Keratinocyte (primary cell): ENCODE measurements at regions not wholly inside any gene's neighbourhood (a gene's known extent, or its start where the extent isn't known, plus 50 kb on each side); places are given as distances from the start of the nearest gene placed in this dataset.
A peak's percentile ranks its signal among the peaks of the same experiment; 100 is the strongest.

Source experiments
- DNase-seq: peaks from one replicate; pipeline ENCODE4 v3.0.0-alpha.2; 2011; ENCODE audit warnings: low read depth, missing footprints, low spot score
- FAIRE-seq: peaks from 2 replicates; lab custom pipeline; 2011; peaks lifted over from hg19 to GRCh38; lab: Jason Lieb, UNC
- H2AFZ ChIP-seq: 2 replicates; pipeline ENCODE4 v1.6.0; 2012; ENCODE audit warnings: low read length, control low read depth, inconsistent platforms; ENCODE audit not compliant: control insufficient read depth
- H3K27ac ChIP-seq: 2 replicates; pipeline ENCODE4 v1.5.1; 2011; ENCODE audit warnings: low read length; ENCODE audit not compliant: control insufficient read depth, insufficient read depth
- H3K27me3 ChIP-seq: 3 replicates; pipeline ENCODE4 v1.6.0; 2011; ENCODE audit warnings: low read length; ENCODE audit not compliant: control insufficient read depth, insufficient read depth; ENCODE audit errors: extremely low read depth
- H3K36me3 ChIP-seq, 2 experiments: 2 replicates in 1 of 2; 3 replicates in 1 of 2; pipeline ENCODE4 v1.5.1; 2011; ENCODE audit warnings: low read length in 2 of 2, mild to moderate bottlenecking in 1 of 2; ENCODE audit not compliant: control insufficient read depth in 2 of 2, insufficient read depth in 2 of 2; ENCODE audit errors: extremely low read depth in 1 of 2
- H3K4me1 ChIP-seq: 3 replicates; pipeline ENCODE4 v1.5.1; 2011; ENCODE audit warnings: low read length; ENCODE audit not compliant: control insufficient read depth, insufficient read depth; ENCODE audit errors: extremely low read depth
- H3K4me2 ChIP-seq: 3 replicates; pipeline ENCODE4 v1.6.0; 2011; ENCODE audit warnings: low read depth, low read length; ENCODE audit not compliant: control insufficient read depth, insufficient read depth; ENCODE audit errors: extremely low read depth
- H3K4me3 ChIP-seq, 3 experiments: fragments of 200-600 bp in 1 of 3; sonication (generic) in 1 of 3; 2 replicates in 2 of 3; 3 replicates in 1 of 3; pipeline ENCODE4 v1.5.1; 2011 to 2016; ENCODE audit warnings: low read length in 3 of 3, mild to moderate bottlenecking in 3 of 3, control low read depth in 2 of 3, inconsistent platforms in 1 of 3, low read depth in 1 of 3, mixed read lengths in 1 of 3, mixed run types in 1 of 3, moderate library complexity in 1 of 3; ENCODE audit not compliant: control insufficient read depth in 2 of 3, insufficient read depth in 2 of 3; ENCODE audit errors: extremely low read depth in 1 of 3
- H3K79me2 ChIP-seq: 2 replicates; pipeline ENCODE4 v1.6.0; 2012; ENCODE audit warnings: low read length; ENCODE audit not compliant: control insufficient read depth, insufficient read depth
- H3K9ac ChIP-seq: 3 replicates; pipeline ENCODE4 v1.6.0; 2011; ENCODE audit warnings: low read length; ENCODE audit not compliant: control insufficient read depth, insufficient read depth; ENCODE audit errors: extremely low read depth
- H3K9me1 ChIP-seq: 3 replicates; pipeline ENCODE4 v1.6.0; 2011; ENCODE audit warnings: low read length; ENCODE audit not compliant: control insufficient read depth, insufficient read depth; ENCODE audit errors: extremely low read depth
- H3K9me3 ChIP-seq: 2 replicates; pipeline ENCODE4 v1.5.1; 2012; ENCODE audit warnings: low read depth, low read length; ENCODE audit not compliant: control insufficient read depth
- H4K20me1 ChIP-seq: 3 replicates; pipeline ENCODE4 v1.6.0; 2011; ENCODE audit warnings: low read length; ENCODE audit not compliant: control insufficient read depth, insufficient read depth; ENCODE audit errors: extremely low read depth
- CTCF ChIP-seq, 3 experiments: IDR thresholded peaks in 1 of 3; conservative IDR thresholded peaks in 1 of 3; optimal IDR thresholded peaks in 1 of 3; 2 replicates in 2 of 3; 3 replicates in 1 of 3; pipeline versions ENCODE3 to v1.5.1; 2011; ENCODE audit warnings: low read length in 3 of 3, mild to moderate bottlenecking in 3 of 3, moderate library complexity in 2 of 3, control low read depth in 1 of 3, inconsistent platforms in 1 of 3; ENCODE audit not compliant: insufficient read depth in 2 of 3; ENCODE audit errors: extremely low read depth in 1 of 3
- EZH2 ChIP-seq: IDR thresholded peaks from one replicate; pipeline ENCODE4 v1.6.1; 2012; ENCODE audit warnings: inconsistent platforms, mild to moderate bottlenecking, low read length, moderate library complexity
- dilution Hi-C: fragments of 300-500 bp; cut with MboI; formaldehyde crosslinking; loops from one replicate; pipeline ENCODE4 v1.7.0; 2020; ENCODE audit warnings: low sequenced_read_pairs; ENCODE audit not compliant: extremely low pct_ligation_motif_present

GRCh38 chr15:47013446-47013845 is 703.9 kb upstream of the SEMA6D start:
- Histone ChIP-seq H3K36me3 (no peaks in the 10 kb centered on the region), H4K20me1 (no peaks in the 10 kb centered on the region), H2AFZ (no peak overlapping the region), H3K4me1 (no peaks in the 10 kb centered on the region), H3K9me1 (no peaks in the 10 kb centered on the region), H3K9me3 (no peaks in the 10 kb centered on the region), H3K79me2 (no peaks in the 10 kb centered on the region), H3K9ac (no peak overlapping the region), H3K27me3 (no peaks in the 10 kb centered on the region), H3K27ac (no peak overlapping the region), H3K4me2 (no peak overlapping the region), H3K4me3 (no peak overlapping the region)
- no peak for TF ChIP-seq EZH2
- TF ChIP-seq CTCF (optimal IDR thresholded peaks at IDR 0.05 in 1 of 3, IDR thresholded peaks at IDR 0.05 in 1 of 3, conservative IDR thresholded peaks at IDR 0.05 in 1 of 3; ENCODE audit: extremely low read depth in 1 of 3, insufficient read depth in 2 of 3, low read length in 3 of 3): no peak
- FAIRE-seq: no peak
- DNase-seq: no peak
- dilution Hi-C loops: no loop called here

- Histone ChIP-seq H3K79me2 (no peaks in the 10 kb centered on the region), H3K9ac (no peak overlapping the region), H3K9me1 (no peaks in the 10 kb centered on the region), H3K27ac (no peak overlapping the region), H4K20me1 (no peaks in the 10 kb centered on the region), H3K36me3 (no peaks in the 10 kb centered on the region), H3K4me3 (no peak overlapping the region), H3K27me3 (no peaks in the 10 kb centered on the region), H3K4me2 (no peak overlapping the region), H3K4me1 (no peaks in the 10 kb centered on the region), H3K9me3 (no peaks in the 10 kb centered on the region), H2AFZ (no peak overlapping the region)
- dilution Hi-C loops: no loop called here
- FAIRE-seq (no peak), DNase-seq (no peak)
- TF ChIP-seq EZH2 (no peak), CTCF (optimal IDR thresholded peaks at IDR 0.05 in 1 of 3, IDR thresholded peaks at IDR 0.05 in 1 of 3, conservative IDR thresholded peaks at IDR 0.05 in 1 of 3; ENCODE audit: extremely low read depth in 1 of 3, insufficient read depth in 2 of 3, low read length in 3 of 3) (peak in 1 of 3 experiments; percentile 6)
Observed at GRCh38 chr15:47027322-47027946, 689.9 kb upstream of the SEMA6D start.
